Upper lobe of left lung (tissue), 4 donors: ENCODE measurements at regions not wholly inside any gene's neighbourhood (a gene's known extent, or its start where the extent isn't known, plus 50 kb on each side); places are given as distances from the start of the nearest gene placed in this dataset.

Source experiments
- CTCF ChIP-seq, 6 experiments: fragments of 450-650 bp in 4 of 6; fragments of 200-600 bp in 2 of 6; sonication (generic) in 2 of 6; IDR thresholded peaks; one replicate each; pipeline ENCODE4 v1.5.1; 2016 to 2019; ENCODE audit warnings: antibody characterized with exemption in 6 of 6
- EP300 ChIP-seq, 4 donors: sonication (generic); formaldehyde crosslinking; IDR thresholded peaks; one replicate each; pipeline ENCODE4 v1.5.1; 2017; ENCODE audit warnings: antibody characterized with exemption in 4 of 4, control low read depth in 2 of 4
- POLR2A ChIP-seq, 4 donors: fragments of 450-650 bp; IDR thresholded peaks; one replicate each; pipeline ENCODE4 v1.5.1; 2016 to 2017; ENCODE audit warnings: antibody characterized with exemption in 4 of 4, mild to moderate bottlenecking in 2 of 4
- POLR2AphosphoS5 ChIP-seq, 2 donors: sonication (generic); formaldehyde crosslinking; IDR thresholded peaks; one replicate each; pipeline ENCODE4 v1.5.1; 2017; ENCODE audit warnings: antibody characterized with exemption in 2 of 2

DNA sequence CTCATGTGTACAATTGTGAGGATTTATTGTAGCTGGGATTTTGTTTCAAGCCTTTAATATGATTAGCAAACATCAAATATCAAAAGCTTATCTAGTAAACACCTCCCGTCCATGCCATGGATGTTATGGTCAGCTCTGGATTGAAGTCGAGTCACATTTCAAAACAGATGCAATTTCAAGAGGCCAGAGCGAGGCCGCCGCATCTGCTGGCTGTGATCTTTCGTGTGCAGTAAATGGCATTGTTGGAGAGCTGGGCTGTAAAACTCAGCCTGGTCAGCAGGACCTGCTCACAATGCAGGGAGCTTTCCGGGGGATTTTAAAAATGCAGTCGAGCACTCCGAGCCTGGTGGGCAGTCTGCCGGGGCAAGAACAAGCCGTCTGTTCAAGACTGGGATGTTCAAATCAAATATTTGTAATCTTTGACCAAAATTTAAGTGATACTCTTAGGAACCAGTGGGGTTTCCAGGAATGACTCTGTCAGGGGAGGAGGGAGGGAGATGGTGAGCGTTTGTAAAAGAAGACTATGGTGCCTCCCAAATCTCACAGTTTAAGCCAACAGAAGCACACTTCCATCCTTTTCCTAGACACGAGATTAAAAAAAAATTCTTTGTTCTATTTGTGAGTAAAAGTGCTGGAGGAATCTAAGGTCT, 97.6 kb downstream of the MYCN start:
- TF ChIP-seq CTCF (IDR thresholded peaks at IDR 0.05) (no peak), EP300 (IDR thresholded peaks at IDR 0.05) (no peak), POLR2A (IDR thresholded peaks at IDR 0.05) (no peak), POLR2AphosphoS5 (IDR thresholded peaks at IDR 0.05) (no peak)
